Mesothelial cell of epicardium (in vitro differentiated cells): ENCODE measurements at regions not wholly inside any gene's neighbourhood (a gene's known extent, or its start where the extent isn't known, plus 50 kb on each side); places are given as distances from the start of the nearest gene placed in this dataset.

Experiments used
- DNase-seq, 2 experiments: peaks; one replicate each; pipeline ENCODE4 v3.0.0; 2021; ENCODE audit warnings: low spot score in 2 of 2; ENCODE audit not compliant: unreplicated experiment in 2 of 2
- H3K27ac Mint-ChIP-seq: 2 replicates; pipeline ENCODE4 v1.8.0; 2021; ENCODE audit warnings: mixed read lengths
- H3K27me3 Mint-ChIP-seq: 2 replicates; pipeline ENCODE4 v1.8.0; 2021; ENCODE audit warnings: low read depth, mixed read lengths
- H3K36me3 Mint-ChIP-seq: 2 replicates; pipeline ENCODE4 v1.8.0; 2021; ENCODE audit warnings: mixed read lengths
- H3K4me1 Mint-ChIP-seq: 2 replicates; pipeline ENCODE4 v1.8.0; 2021; ENCODE audit warnings: mixed read lengths
- H3K4me3 Mint-ChIP-seq: 2 replicates; pipeline ENCODE4 v1.8.0; 2021; ENCODE audit warnings: mild to moderate bottlenecking, moderate library complexity, mixed read lengths
- H3K9me3 Mint-ChIP-seq: 2 replicates; pipeline ENCODE4 v1.8.0; 2021; ENCODE audit warnings: mixed read lengths
- TF ChIP-seq, protein P1 (sequence below): fragments of 200-600 bp; sonication (generic); IDR thresholded peaks from one replicate; pipeline ENCODE4 v1.5.0; 2021; ENCODE audit warnings: antibody characterized with exemption; ENCODE audit not compliant: unreplicated experiment

DNA sequence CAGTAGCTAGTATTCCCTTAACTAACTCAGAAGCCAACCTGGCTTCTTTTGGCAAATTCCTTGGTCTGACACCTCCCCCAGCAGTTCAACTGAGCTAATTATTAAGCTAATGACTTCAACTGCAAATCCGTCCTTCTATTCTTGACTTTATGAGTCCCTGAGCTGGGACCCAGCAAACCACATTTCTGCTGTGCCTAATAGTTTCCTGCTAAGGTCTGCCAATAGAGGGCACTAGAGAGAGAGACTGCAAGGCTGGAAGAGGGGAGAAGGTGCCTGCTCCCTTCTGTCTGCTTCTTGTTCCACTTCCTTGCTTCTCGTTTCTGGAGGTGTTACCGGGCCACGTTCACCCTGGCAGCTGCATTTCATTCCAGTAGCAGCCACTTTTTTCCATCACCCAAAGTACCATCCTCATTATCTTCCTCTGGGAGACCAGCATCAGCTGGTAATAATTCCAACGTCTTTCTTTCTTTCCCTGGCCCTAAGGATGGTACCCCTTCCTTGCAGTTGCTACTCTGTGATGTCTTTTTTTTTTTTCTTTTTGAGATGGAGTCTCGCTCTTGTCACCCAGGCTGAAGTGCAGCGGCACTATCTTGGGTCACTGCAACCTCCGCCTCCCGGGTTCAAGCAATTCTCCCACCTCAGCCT, 352.0 kb downstream of the TNS1 start:
- Mint-ChIP-seq H3K27ac (no peak overlapping the region), H3K9me3 (no peaks in the 10 kb centered on the region)

DNA sequence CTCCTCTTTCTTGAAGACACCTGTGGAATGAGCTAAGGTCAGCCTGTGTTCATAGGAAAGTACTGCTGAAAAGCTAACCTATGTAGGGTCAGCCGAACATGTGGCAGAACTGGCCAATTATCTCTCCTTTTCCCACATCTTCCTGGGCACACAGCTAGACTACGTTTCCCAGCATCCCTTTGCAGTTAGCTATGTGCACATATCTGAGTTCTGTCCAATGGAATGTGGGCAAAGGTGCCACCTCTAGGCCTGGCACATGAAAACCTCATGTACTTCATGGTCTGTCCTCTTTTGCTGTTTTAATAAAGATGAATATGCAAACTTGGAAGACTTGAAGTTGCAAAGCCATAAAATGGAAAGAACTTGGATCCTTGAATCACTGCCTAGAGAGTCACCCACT, 352.6 kb downstream of the TNS1 start:
- no peaks in the 10 kb centered on the region for H3K27me3 Mint-ChIP-seq
- H3K4me3 Mint-ChIP-seq: no peak overlapping the region
- no peak for DNase-seq
- no peaks in the 10 kb centered on the region for H3K9me3 Mint-ChIP-seq
- no peak overlapping the region for H3K27ac Mint-ChIP-seq
- no peaks in the 10 kb centered on the region for H3K36me3 Mint-ChIP-seq
- TF ChIP-seq, protein P1, sequence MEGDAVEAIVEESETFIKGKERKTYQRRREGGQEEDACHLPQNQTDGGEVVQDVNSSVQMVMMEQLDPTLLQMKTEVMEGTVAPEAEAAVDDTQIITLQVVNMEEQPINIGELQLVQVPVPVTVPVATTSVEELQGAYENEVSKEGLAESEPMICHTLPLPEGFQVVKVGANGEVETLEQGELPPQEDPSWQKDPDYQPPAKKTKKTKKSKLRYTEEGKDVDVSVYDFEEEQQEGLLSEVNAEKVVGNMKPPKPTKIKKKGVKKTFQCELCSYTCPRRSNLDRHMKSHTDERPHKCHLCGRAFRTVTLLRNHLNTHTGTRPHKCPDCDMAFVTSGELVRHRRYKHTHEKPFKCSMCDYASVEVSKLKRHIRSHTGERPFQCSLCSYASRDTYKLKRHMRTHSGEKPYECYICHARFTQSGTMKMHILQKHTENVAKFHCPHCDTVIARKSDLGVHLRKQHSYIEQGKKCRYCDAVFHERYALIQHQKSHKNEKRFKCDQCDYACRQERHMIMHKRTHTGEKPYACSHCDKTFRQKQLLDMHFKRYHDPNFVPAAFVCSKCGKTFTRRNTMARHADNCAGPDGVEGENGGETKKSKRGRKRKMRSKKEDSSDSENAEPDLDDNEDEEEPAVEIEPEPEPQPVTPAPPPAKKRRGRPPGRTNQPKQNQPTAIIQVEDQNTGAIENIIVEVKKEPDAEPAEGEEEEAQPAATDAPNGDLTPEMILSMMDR: no peak
- H3K4me1 Mint-ChIP-seq: peaks cover 15% of the 10 kb centered on the region

More for the DNA sequence above, 352.0 kb downstream of the TNS1 start:
- Mint-ChIP-seq H3K36me3 (no peaks in the 10 kb centered on the region), H3K27me3 (no peaks in the 10 kb centered on the region), H3K4me3 (no peak overlapping the region), H3K4me1 (peaks cover 13% of the 10 kb centered on the region)
- no peak for DNase-seq
- TF ChIP-seq, protein P1: peak; percentile 47

DNA sequence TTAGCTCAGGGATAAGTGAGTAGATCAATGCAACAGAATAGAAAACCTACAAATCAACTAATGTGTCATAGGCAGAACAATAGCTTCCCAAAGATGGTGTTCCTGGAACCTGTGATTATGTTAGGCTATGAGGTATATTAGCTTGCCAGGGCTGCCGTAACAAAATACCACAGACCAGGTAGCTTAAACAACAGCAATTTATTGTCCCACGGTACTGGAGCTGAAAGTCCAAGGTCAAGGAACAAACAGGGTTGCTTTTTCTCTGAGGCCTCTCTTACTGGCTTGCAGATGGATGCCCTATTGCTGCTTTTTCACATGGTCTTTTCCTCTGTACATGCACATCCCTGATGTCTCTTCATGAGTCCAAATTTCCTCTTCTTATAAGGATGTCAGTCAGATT, 354.9 kb downstream of the TNS1 start:
- no peak overlapping the region for H3K27ac Mint-ChIP-seq

DNA sequence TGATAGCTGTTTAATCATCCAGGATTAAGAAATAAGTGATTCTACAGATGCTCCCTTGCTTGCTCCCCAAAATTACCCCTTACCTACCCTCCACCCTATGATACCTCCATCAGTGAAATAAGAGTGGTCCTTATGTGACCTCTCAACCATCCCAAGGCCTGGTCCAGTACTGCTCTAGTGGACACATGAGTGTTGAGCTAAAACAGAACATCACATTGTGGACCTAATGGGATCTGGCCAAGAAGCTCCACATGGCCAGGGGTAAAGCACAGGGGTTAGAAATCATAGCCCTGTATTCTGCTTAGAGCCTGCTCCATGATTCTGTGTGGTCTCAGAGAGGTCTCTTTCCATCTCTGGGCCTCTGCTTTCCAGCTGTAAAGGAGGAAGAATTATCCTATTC, 355.6 kb downstream of the TNS1 start:
- no peaks in the 10 kb centered on the region for H3K36me3 Mint-ChIP-seq
- peaks cover 7% of the 10 kb centered on the region for H3K4me1 Mint-ChIP-seq
- H3K27me3 Mint-ChIP-seq: no peaks in the 10 kb centered on the region
- no peak for DNase-seq
- TF ChIP-seq, protein P1: no peak
- no peaks in the 10 kb centered on the region for H3K9me3 Mint-ChIP-seq
- no peak overlapping the region for H3K4me3 Mint-ChIP-seq
- no peak overlapping the region for H3K27ac Mint-ChIP-seq

More for the DNA sequence above, 354.9 kb downstream of the TNS1 start:
- TF ChIP-seq, protein P1: no peak
- no peaks in the 10 kb centered on the region for H3K27me3 Mint-ChIP-seq
- no peak overlapping the region for H3K4me3 Mint-ChIP-seq
- H3K4me1 Mint-ChIP-seq: peaks cover 10% of the 10 kb centered on the region
- H3K36me3 Mint-ChIP-seq: no peaks in the 10 kb centered on the region
- H3K9me3 Mint-ChIP-seq: no peaks in the 10 kb centered on the region
- DNase-seq: no peak

DNA sequence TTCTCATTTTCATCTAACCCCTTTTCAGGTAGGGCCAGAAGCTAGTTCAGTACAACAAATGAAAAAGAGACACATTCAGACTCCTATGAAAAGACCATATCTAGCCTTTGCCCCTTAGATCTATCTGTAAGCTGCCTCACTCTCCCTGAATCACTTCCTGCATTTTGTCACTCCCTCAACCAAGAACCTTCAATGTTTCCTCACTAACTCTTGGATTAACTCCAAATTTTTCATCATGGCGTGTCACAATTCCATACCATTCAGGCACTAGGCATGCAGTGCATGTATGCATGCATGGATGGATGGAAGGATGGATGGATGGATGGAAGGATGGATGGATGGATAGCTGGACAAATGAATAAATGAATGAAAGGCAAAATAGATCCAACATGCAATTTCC, 356.9 kb downstream of the TNS1 start:
- Mint-ChIP-seq H3K9me3 (no peaks in the 10 kb centered on the region), H3K4me3 (no peak overlapping the region), H3K4me1 (peaks cover 7% of the 10 kb centered on the region), H3K27ac (no peak overlapping the region), H3K27me3 (no peaks in the 10 kb centered on the region), H3K36me3 (no peaks in the 10 kb centered on the region)
- TF ChIP-seq, protein P1: no peak
- DNase-seq: no peak
